Gastrocnemius medialis (tissue), 4 donors: ENCODE measurements at regions not wholly inside any gene's neighbourhood (a gene's known extent, or its start where the extent isn't known, plus 50 kb on each side); places are given as distances from the start of the nearest gene placed in this dataset.

Experiments
- CTCF ChIP-seq, 5 experiments: fragments of 450-650 bp in 3 of 5; fragments of 200-600 bp in 2 of 5; sonication (generic) in 2 of 5; IDR thresholded peaks in 4 of 5; conservative IDR thresholded peaks in 1 of 5; 1 replicate in 4 of 5; 2 replicates in 1 of 5; pipeline ENCODE4 v1.5.1; 2016 to 2019; ENCODE audit warnings: antibody characterized with exemption in 5 of 5, mild to moderate bottlenecking in 3 of 5, moderate library complexity in 3 of 5
- POLR2A ChIP-seq, 2 donors: fragments of 450-650 bp; IDR thresholded peaks; one replicate each; pipeline ENCODE4 v1.6.1; 2017; ENCODE audit warnings: antibody characterized with exemption in 2 of 2, mild to moderate bottlenecking in 2 of 2, moderate library complexity in 2 of 2

DNA sequence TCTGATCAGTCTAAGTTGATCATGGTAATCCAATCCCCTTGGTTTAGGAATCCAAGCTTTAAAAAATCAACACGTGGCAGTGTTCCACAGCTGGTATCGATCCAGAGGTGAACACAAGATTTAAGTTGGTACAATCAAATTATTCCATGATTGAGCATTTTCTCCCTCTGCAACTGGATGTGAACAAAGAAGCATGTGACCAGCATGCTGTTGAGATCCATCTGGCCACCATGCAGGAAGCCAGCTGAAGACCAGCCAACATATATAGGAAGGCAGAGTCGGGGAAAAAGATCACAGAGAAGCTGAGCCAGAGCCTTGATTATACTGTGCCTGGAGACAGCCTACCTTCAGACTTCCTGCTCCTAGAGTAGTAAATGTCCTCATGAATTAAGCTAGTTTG is 158.3 kb downstream of the SEC23A start:
- no peak for TF ChIP-seq POLR2A (IDR thresholded peaks at IDR 0.05)
- TF ChIP-seq CTCF (IDR thresholded peaks at IDR 0.05 in 4 of 5, conservative IDR thresholded peaks at IDR 0.05 in 1 of 5) = no peak
